NCI-H82 treated with DMSO at 0.1 percent for 48 hours (cell line): ENCODE measurements at regions not wholly inside any gene's neighbourhood (a gene's known extent, or its start where the extent isn't known, plus 50 kb on each side); places are given as distances from the start of the nearest gene placed in this dataset.
"Not testable (repeated sequence)": the region's sequence is repeated elsewhere in the genome, so short reads cannot be mapped to it uniquely, and the experiment has no call there.

Experiments used
- DNase-seq: peaks from one replicate; lab custom pipeline; 2025; ENCODE audit not compliant: unreplicated experiment; lab: John Stamatoyannopoulos, UW

DNA sequence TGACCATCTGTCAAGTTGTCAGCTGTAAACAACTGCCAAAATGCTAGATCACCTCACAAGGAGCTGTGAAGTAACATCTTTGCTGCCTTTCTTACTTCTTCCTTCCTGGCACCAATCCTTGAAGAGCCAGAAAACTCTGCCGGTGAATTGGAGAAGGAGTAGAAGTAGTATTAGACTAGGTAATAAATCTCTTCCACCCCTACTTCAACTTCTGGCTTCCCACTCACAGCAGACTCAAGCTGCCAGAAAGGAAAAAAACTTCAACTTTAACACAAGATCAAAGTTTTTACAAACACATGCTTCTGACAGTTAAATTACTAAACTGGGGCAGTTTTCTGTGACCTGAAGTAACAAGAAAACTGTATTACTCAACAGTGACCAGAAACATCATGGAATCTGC is 164.7 kb upstream of the SLC7A11 start:
- no peak for DNase-seq

DNA sequence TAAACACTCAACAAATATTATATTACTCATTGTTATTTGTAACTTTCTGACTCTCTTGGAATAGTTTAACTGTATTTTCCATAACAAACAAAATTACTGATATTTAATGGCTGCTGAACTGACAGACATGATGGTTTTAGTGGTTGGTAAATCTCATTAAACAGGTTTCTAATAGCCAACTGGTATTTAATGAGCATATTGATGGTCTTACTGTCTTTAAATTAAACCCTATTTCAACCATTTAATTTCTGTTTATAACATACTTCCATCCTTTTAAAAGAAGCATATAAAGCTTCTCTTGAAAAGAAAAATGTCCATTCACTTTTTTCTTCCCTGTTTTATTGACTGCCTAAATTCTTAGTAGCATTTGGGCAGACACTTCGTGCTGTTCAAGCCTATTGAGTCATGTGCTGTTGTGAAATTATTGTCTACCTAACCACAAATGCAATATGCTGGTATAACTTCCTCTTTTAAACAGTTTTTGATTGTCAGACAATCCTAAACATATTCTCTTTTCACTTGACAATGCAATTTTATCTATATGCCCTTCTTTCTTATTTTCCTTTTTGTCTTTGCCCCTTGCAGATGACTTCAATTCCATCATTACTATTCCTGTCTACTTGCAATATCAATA is 163.9 kb upstream of the SLC7A11 start:
- no peak for DNase-seq

DNA sequence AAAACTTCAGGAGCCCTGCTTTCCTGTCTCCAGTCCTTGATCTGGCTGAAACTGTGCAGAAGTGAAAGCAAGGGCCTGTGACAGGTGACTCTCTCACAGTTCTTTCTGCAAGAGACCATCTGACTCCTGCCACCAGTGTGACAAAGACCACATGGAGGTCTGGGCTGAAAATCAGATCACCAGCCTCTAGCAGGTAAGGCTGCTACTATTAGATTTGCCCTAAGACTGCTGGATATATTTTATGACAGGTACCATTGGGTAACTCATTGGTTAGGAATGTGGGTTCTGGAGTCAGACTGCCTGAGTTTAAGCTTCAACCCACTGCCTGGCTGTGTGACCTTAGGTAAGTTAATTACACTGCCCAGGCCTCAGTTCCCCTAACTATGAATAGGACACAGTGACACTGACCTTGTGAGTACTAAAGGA is 163.3 kb upstream of the SLC7A11 start:
- DNase-seq: no peak

DNA sequence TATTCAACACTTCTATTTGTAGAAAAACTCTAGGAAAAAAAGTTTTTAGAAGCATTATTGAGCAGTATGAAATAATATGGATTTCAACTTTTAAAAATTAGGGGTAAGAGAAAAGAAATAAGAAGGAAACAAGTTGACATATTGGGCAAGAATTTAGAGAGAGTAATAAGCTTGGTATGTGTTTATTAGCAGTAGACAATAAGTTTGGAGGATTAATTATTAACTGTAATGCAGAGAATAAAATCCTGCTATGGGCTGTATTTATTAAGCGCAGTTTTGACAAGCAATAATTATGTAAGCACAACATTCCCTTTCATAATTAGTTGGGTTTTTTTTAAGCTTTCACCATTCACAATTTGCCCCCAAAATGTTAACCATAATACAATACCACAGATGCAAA is 162.7 kb upstream of the SLC7A11 start:
- DNase-seq: no peak

DNA sequence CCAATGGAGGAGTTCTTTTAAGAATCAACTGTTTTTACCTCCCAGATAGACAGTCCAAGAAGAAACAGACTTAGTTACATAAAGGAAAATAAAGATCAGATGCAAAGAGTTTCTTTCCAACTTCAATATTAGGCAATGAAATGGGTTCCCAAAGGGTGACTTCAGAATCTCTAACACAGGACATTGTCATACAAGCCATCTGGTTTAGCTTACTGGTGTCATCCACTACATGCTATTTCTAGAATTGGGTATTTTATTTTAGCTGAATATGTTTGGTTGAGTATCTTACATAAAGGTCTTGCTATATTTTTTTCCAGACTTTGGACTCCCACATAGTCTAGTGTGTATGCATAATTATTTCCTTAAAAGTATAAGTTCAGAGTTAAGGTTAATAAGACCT is 162.1 kb upstream of the SLC7A11 start:
- DNase-seq: no peak

DNA sequence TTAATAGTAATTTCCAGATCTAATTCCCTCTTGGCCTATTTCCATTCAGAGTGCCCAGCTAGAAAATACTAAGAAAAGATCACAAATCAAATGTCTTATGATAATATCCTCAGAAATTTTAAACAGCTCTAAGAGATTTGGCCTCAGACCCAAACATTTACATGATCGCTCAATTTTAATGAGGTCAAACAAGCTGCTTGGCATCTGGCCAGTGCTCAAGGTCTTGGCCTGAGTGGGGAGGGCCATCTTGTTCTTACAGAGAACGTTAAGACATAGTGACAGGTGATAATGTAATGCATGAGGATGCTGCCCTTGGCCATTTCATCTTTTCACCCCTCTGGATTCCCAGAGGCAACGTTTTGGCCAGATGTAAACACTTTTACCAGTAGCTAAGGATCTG is 159.2 kb upstream of the SLC7A11 start:
- no peak for DNase-seq

DNA sequence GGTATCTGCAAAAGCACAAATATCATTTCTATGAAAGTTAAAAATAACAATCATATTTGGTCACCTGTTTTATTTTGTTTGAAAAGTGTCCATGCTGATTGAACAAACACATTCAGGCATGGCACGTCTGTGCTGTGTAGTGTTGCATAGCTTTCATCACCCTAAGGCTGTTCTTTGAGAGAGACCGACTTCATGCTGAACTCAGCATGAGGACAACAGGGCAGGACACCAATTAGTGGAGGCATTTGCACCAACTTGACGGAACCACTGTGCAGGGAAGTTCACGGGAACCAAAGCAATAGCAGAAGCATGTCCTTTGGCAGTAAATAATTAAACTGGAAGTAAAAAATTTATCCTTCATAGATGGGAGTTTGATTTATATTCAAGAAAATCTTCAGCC is 158.4 kb upstream of the SLC7A11 start:
- DNase-seq: no peak

DNA sequence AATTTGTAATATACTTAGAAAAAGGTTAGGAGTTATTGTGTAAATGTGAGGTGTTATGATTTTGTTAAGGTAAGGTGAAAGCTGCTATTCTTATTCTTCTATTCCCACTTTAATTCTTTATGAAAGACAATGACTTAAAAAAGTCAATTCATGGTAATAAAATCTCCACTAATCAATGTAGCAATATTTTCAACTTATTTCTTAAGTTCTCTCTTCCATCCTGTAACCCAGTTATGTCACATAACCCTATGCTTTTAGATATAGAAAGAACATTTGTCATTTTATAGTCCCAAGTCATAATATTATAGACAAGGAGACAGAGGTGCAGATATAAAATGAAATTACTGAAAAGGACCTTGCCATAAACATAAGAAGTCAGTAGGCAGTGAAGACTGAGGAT is 157.9 kb upstream of the SLC7A11 start:
- no peak for DNase-seq

DNA sequence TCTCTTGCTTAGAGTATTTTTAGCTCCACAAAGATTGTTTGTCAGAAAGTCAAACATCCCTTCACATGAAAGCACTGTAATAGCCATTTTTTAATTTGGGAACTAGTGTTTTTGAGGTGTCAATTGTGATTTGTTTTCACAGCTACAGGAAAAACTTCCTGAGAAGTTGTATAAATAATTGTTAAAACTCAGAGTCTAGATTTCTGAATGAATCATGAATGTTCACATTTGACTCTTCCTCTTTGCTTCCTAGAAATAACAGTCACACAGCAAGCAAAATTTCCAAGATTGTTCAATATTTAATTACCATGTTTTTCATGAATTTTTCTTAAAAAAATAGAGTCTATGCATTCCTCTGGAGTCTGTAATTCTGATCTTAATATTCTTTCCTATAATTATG is 156.9 kb upstream of the SLC7A11 start:
- DNase-seq: no peak

DNA sequence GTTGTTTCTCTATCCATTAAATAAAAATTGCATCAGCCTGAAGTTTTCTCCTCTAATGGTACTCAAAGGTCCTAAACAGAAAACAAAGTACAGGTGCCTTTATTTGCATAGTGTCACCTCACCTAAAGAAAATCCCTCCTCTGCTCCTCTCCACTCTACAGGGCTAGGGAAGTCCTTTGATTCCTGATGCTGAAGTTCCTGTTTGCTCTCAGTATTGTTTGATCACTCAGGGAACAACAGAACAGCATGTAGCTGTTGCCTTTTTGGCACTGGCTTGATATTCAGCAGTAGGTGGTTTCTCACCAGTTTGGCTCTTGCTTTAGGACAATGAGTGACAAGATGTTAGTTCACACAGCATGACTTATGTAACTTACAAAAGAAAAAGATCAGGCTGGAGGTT is 156.2 kb upstream of the SLC7A11 start:
- DNase-seq: no peak

DNA sequence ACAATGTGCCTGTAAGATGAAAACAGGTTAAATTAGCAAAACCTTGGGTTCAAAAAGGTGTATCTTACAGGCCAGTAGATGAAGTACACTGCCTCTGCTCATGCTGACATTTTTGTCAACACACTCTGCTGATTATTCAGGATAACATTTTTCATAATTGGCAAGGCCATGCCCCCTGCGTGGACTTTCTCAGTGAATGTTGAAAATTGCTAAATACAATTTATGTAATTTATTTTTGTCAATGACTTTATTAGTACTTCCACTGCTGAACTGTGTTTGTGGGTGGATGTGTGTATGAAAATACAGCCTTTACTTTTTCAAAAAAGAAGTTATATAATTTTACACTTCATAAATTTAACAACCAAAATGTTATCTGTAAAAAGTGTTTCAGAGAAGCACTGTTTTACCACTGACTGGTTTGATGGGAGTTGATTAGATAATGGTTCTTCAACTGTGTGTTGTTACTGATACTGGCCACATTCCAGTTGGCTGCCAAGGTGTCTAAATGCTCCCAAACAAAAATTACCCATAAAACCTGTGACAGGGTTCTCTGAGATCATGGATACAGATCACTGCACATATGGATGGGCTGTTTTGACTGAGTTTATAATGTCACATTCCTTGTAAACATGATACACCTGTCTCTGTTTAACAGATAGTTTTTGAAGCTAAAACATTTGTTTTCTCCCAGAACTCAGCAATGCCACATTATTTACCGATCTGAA is 151.9 kb upstream of the SLC7A11 start:
- no peak for DNase-seq

DNA sequence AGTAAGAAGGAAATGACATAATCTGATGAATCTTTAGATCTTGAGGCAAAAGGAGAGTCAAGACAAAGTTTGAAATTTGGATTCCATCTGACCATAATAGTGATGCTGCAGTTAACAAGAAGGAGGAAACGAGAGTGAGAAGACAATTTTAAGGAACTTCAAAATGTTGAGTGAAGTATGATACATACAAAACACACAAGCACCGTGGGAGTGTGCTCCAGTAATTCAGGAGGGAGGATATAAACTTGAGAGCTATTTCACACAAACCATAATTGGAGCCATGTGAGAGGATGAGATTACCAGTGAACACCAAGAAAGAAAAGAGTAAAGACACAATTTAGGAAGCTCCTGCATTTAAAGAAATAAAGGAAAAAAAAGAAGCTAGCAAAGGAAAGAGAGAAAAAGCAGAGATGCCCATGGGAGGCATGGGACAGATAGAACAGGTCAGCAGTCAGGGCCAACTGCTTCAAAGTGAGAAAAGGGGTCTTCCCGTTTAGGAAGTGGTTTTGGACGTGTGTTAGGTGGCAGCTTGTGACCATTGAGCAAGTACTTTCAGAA is 150.7 kb upstream of the SLC7A11 start:
- no peak for DNase-seq

DNA sequence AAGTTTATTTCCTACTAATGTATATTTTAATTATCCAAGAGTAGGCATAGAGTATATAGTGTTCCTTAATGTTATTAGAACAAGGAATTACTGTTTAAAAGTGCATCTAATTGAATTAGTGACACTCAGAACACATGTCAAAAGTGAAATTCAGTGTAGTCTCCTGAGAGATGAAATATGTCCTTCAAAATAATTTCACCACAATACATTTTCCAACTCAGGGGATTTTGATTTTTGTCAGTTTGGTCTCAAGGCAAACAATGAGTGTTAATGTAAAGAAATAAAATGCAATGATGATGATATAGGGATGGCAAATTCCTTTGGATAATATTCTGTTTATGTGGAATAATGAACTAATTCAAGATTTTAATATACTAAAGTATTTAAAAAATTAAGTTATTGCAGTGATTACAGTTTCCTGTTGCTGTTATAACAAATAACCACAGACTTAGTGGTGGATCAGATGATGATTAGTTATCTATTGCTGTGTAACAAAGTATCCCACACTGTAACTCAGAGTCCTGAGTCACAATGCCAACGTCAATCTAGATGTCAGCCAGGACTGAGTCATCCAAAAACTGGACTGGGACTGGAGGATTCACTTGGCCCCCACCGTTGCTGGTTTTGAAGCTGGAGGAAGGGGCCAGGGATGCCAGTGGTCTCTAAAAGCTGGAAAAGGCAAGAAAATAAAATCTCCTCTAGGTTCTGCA is 148.0 kb upstream of the SLC7A11 start:
- DNase-seq: no peak

DNA sequence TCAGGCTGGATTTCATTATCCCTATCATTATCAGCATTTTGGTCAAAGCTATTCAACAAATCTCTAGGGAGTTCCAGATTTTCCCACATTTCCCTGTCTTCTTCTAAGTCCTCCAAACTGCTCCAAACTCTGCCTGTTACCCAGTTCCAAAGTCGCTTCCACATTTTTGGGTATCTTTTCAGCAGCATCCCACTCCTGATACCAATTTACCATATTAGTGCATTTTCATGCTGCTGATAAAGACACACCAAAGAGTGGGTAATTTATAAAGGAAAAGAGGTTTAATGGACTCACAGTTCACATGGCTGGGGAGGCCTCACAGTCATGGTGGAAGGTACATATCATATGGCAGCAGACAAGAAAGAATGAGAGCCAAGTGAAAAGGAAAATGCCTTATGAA is 132.8 kb upstream of the SLC7A11 start:
- no peak for DNase-seq

DNA sequence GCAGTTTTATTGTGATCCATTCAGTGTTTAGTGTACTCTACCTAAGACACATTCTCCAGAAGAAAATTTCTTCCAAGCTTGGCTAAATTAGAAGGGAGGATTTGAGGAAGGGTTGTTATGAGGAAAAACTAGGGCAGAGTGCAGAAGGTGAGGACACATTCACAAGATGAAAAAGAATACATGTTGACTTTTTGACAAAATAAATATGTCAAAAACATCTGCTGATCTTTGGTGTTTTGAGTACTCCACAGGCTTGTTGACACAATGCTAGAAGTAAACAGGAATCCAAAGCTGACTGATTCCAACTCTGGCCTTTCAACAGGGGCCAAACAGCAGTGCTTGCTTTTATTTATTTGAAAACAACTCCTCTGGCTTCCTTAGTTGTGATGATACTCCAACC is 125.8 kb upstream of the SLC7A11 start:
- DNase-seq: no peak

DNA sequence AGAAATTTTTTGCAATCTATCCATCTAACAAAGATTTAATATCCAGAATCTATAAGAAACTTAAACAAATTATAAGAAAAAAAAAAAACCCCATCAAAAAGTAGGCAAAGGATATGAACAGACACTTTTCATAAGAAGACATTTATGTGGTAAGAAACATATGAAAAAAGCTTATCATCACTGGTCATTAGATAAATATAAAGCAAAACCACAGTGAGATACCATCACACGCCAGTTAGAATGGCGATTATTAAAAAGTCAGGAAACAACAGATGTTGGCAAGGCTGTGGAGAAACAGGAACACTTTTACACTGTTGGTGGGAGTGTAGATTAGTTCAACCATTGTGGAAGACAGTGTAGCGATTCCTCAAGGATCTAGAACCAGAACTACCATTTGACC is 110.3 kb upstream of the SLC7A11 start:
- not testable (repeated sequence) for DNase-seq

DNA sequence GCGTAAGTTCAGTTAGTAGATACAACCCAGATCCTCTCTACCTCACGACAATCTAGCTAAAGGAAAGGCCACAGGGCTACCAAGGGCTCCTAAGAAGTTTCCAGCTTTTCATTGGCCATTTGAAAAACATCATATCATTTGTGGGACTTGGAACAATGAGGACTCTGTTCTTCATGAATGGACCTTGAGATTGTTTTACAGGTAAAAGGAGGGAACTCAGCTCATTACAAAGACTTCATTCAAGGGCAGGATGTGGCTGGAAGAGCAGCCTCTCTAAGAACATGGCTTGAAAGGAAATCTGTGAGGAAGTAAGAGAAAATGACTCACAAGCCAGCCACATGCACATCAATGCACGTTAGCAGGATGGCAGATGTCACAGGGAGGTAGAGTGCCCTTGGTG is 105.9 kb upstream of the SLC7A11 start:
- DNase-seq: no peak

DNA sequence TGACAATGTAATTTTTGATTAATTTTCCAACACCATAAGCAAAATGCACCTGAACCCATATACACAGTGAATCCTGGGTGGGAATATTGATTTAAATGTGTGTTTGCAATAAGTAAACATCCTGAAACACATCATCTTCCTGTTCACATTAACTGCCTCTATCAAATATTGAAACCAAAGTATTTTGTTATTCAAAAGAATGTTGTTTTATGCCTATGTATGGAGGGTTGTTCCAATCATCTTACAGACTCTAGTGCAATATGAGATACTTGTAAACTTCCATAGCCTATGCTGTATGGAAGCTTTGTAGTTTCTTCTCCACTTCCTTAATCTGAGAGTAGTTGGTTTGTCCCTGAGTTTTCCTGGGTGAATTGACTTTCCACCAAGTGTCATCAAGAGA is 105.4 kb upstream of the SLC7A11 start:
- DNase-seq: no peak

DNA sequence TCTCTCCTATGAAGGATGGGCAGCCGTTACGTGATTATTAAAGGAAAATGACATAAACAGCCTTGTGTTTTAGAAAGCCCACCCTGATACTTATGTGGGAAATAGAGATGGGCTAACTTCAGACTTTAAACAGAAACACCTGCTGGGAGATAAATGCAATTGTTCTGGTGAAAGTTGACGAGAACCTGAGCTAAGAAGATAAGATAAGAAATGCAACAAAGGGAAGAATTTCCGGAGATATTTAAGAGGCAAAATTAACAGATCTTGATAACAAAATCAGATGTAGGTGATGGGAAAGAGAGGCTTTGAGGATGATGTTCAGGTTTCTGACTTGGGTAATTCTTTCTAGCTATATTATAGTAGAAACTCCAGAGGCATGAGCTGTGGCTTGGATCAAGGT is 102.7 kb upstream of the SLC7A11 start:
- DNase-seq: no peak

DNA sequence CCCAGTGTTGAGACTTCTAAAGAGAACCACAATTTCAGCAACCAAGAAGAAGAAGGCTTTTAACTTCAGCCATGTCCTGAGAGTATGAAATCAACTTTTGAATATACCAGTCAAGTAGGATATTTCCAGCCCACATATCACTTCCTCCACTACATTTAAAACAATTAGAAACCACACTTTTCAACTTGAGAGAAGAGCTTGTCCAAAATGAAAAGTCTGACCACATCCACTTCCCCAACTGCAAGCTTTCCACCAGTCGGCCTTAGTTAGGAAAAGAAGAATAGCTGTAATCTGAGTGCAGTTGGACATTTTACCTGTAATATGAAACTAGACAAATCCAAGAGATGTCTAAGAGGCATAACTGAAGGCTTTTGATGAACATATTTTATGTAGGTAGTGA is 101.9 kb upstream of the SLC7A11 start:
- DNase-seq: no peak

DNA sequence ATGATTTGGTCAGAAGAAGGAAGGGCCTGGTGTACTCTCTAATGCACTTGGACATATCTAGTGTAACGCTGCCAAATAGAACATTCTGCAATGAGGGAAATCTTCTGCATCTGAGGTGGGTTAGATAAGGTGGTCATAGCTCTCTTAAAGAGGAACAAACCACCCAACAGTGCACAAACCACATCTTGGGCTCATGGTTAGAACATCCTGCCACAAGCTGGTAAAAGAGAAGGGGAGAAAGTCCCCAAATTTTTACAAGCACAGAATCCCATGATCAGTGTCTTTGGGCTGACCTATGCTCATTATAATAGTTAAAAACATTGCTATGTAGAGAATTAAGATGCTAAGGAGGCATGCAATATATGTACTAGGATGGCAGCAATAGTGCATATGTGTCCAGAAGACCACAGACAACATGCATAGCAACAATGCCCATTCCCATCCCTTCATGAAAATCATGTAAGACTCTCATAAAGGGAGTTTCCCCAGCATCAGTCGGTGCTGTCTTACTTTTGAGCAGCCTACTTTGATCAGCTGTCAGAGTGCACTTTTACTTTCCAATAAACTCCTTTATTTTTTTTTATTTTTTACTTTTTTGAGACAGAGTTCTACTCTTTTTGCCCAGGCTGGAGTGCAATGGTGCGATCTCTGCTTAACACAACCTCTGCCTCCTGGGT is 99.7 kb upstream of the SLC7A11 start:
- DNase-seq: no peak

DNA sequence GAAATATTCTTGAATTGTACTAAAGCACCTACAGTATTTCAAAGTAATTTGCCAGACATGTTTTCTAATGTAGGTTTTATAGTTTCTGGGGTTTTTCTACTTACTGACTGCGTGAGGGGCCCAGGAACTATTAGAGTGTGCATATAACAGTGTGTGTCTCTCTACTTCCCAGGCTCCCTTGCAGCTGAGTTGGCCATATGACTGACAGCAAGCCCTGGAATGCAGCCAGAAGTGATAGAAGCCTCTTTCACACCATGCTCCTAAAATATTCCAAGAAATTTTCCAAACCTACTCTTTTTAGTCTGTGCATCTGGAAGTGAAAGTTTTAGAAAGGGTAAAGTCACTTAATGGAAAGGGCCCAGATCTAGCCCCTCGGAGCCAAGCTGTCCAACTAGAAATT is 96.7 kb upstream of the SLC7A11 start:
- no peak for DNase-seq
